ENCODE measurements at regions not wholly inside any gene's neighbourhood (a gene's known extent, or its start where the extent isn't known, plus 50 kb on each side); places are given as distances from the start of the nearest gene placed in this dataset.
A peak's percentile ranks its signal among the peaks of the same experiment; 100 is the strongest.
"Not testable (repeated sequence)": the region's sequence is repeated elsewhere in the genome, so short reads cannot be mapped to it uniquely, and the experiment has no call there.

GRCh38 chr4:31266094-31266493 lies 545.9 kb downstream of the PCDH7 start:
- not testable (repeated sequence) for DNase-seq (ENCODE audit: low read depth)

GRCh38 chr4:31272331-31273061 lies 552.3 kb downstream of the PCDH7 start:
- DNase-seq (ENCODE audit: low read depth): no peak

GRCh38 chr4:31275906-31276305 lies 555.7 kb downstream of the PCDH7 start:
- no peak for DNase-seq (ENCODE audit: low read depth)

- DNase-seq (ENCODE audit: low read depth): no peak
These were observed 563.5 kb downstream of the PCDH7 start for GRCh38 chr4:31283679-31284078.

- DNase-seq (ENCODE audit: low read depth): no peak
These were observed 570.7 kb downstream of the PCDH7 start for GRCh38 chr4:31290836-31291235.

- no peak for DNase-seq (ENCODE audit: low read depth)
These were observed 571.1 kb downstream of the PCDH7 start for GRCh38 chr4:31291238-31291637.

- DNase-seq (ENCODE audit: low read depth): no peak
These were observed 574.7 kb downstream of the PCDH7 start for GRCh38 chr4:31294655-31295480.

GRCh38 chr4:31298737-31299136 lies 578.6 kb downstream of the PCDH7 start:
- DNase-seq (ENCODE audit: low read depth): no peak

GRCh38 chr4:31307029-31307428 lies 586.9 kb downstream of the PCDH7 start:
- DNase-seq (ENCODE audit: low read depth): peak; percentile 1

- DNase-seq (ENCODE audit: low read depth): no peak
These were observed 604.6 kb downstream of the PCDH7 start for GRCh38 chr4:31324814-31325213.

- no peak for DNase-seq (ENCODE audit: low read depth)
These were observed 605.1 kb downstream of the PCDH7 start for GRCh38 chr4:31325300-31325699.

- no peak for DNase-seq (ENCODE audit: low read depth)
These were observed 606.9 kb downstream of the PCDH7 start for GRCh38 chr4:31327031-31327430.

GRCh38 chr4:31328932-31329331 lies 608.8 kb downstream of the PCDH7 start:
- peak; percentile 3 for DNase-seq (ENCODE audit: low read depth)

- DNase-seq (ENCODE audit: low read depth): no peak
These were observed 614.1 kb downstream of the PCDH7 start for GRCh38 chr4:31334086-31334910.

GRCh38 chr4:31338000-31338399 lies 617.8 kb downstream of the PCDH7 start:
- no peak for DNase-seq (ENCODE audit: low read depth)

- DNase-seq (ENCODE audit: low read depth): no peak
These were observed 621.6 kb downstream of the PCDH7 start for GRCh38 chr4:31341601-31342359.

GRCh38 chr4:31343061-31343460 lies 622.9 kb downstream of the PCDH7 start:
- DNase-seq (ENCODE audit: low read depth): no peak

GRCh38 chr4:31349907-31350306 lies 629.7 kb downstream of the PCDH7 start:
- no peak for DNase-seq (ENCODE audit: low read depth)

GRCh38 chr4:31351695-31352094 lies 631.5 kb downstream of the PCDH7 start:
- no peak for DNase-seq (ENCODE audit: low read depth)

- DNase-seq (ENCODE audit: low read depth): no peak
These were observed 636.7 kb downstream of the PCDH7 start for GRCh38 chr4:31356839-31357238.

- DNase-seq (ENCODE audit: low read depth): no peak
These were observed 640.6 kb downstream of the PCDH7 start for GRCh38 chr4:31360786-31361185.

All from LHCN-M2 (cell line).